SKM-1 treated with dmso at 0.1 percent for 144 hours (cell line): ENCODE measurements at regions not wholly inside any gene's neighbourhood (a gene's known extent, or its start where the extent isn't known, plus 50 kb on each side); places are given as distances from the start of the nearest gene placed in this dataset.

Experiments used
- DNase-seq: peaks from one replicate; lab custom pipeline; 2025; ENCODE audit not compliant: unreplicated experiment; lab: John Stamatoyannopoulos, UW

- no peak for DNase-seq
Observed at GRCh38 chr10:118246332-118247295, 95.5 kb downstream of the FAM204A start.

- DNase-seq = no peak
Observed at GRCh38 chr10:118243907-118244306, 98.2 kb downstream of the FAM204A start.

GRCh38 chr10:118241229-118242137 lies 100.6 kb downstream of the FAM204A start:
- peak; percentile 40 for DNase-seq

- no peak for DNase-seq
Observed at GRCh38 chr10:118239236-118239630, 102.9 kb downstream of the FAM204A start.

- DNase-seq = no peak
Observed at GRCh38 chr10:118238573-118239235, 103.4 kb downstream of the FAM204A start.

- no peak for DNase-seq
Observed at GRCh38 chr10:118237930-118238329, 104.2 kb downstream of the FAM204A start.

- DNase-seq = no peak
Observed at GRCh38 chr10:118234683-118235082, 107.4 kb downstream of the FAM204A start.

- DNase-seq = no peak
Observed at GRCh38 chr10:118220346-118220850, 121.7 kb downstream of the FAM204A start.

GRCh38 chr10:118218562-118218961 lies 123.6 kb downstream of the FAM204A start:
- no peak for DNase-seq

- no peak for DNase-seq
Observed at GRCh38 chr10:118216571-118217170, 125.5 kb downstream of the FAM204A start.

- DNase-seq = no peak
Observed at GRCh38 chr10:118216020-118216419, 126.1 kb downstream of the FAM204A start.

GRCh38 chr10:118214776-118215175 lies 127.3 kb downstream of the FAM204A start:
- DNase-seq = no peak

- DNase-seq = peak; percentile 13
Observed at GRCh38 chr10:118213436-118213835, 128.7 kb downstream of the FAM204A start.

- DNase-seq = no peak
Observed at GRCh38 chr10:118210276-118210675, 131.8 kb downstream of the FAM204A start.

- DNase-seq = no peak
Observed at GRCh38 chr10:118209215-118209614, 132.9 kb downstream of the FAM204A start.

GRCh38 chr10:118207470-118208007 lies 134.6 kb downstream of the FAM204A start:
- no peak for DNase-seq

- no peak for DNase-seq
Observed at GRCh38 chr10:118204292-118204943, 137.7 kb downstream of the FAM204A start.

GRCh38 chr10:118203461-118203860 lies 138.7 kb downstream of the FAM204A start:
- no peak for DNase-seq

- no peak for DNase-seq
Observed at GRCh38 chr10:118195729-118196128, 146.4 kb downstream of the FAM204A start.

- no peak for DNase-seq
Observed at GRCh38 chr10:118193642-118194041, 146.9 kb upstream of the RAB11FIP2 start.
